H9 (cell line): ENCODE measurements at regions not wholly inside any gene's neighbourhood (a gene's known extent, or its start where the extent isn't known, plus 50 kb on each side); places are given as distances from the start of the nearest gene placed in this dataset.

ENCODE experiments used
- DNase-seq: peaks from one replicate; pipeline ENCODE4 v3.0.0-alpha.2; 2017
- H2AFZ ChIP-seq: one replicate; pipeline ENCODE4 v1.6.1; 2013; ENCODE audit warnings: mild to moderate bottlenecking, low read length, control low read depth, moderate library complexity
- H2AK5ac ChIP-seq: 2 replicates; pipeline ENCODE4 v1.6.1; 2013; ENCODE audit warnings: low read length, control low read depth, mixed read lengths; ENCODE audit not compliant: insufficient read length
- H2BK120ac ChIP-seq: one replicate; pipeline ENCODE4 v1.6.1; 2013; ENCODE audit warnings: low read depth, mild to moderate bottlenecking, low read length, control low read depth, inconsistent platforms; ENCODE audit not compliant: poor library complexity, severe bottlenecking
- H2BK12ac ChIP-seq: 2 replicates; pipeline ENCODE4 v1.6.1; 2013; ENCODE audit warnings: low read length, control low read depth, mixed read lengths, low read depth; ENCODE audit not compliant: insufficient read length
- H2BK15ac ChIP-seq: 2 replicates; pipeline ENCODE4 v1.6.1; 2013; ENCODE audit warnings: low read depth, low read length, control low read depth
- H2BK20ac ChIP-seq: one replicate; pipeline ENCODE4 v1.6.1; 2013; ENCODE audit warnings: low read depth, mild to moderate bottlenecking, low read length, control low read depth, inconsistent platforms; ENCODE audit not compliant: poor library complexity, severe bottlenecking
- H2BK5ac ChIP-seq: 2 replicates; pipeline ENCODE4 v1.6.1; 2013; ENCODE audit warnings: low read length, control low read depth, mixed read lengths; ENCODE audit not compliant: insufficient read length
- H3K14ac ChIP-seq: 2 replicates; pipeline ENCODE4 v1.6.1; 2013; ENCODE audit warnings: low read length, control low read depth; ENCODE audit not compliant: insufficient read depth
- H3K18ac ChIP-seq: 2 replicates; pipeline ENCODE4 v1.6.1; 2013; ENCODE audit warnings: low read depth, mild to moderate bottlenecking, mixed read lengths, low read length, control low read depth; ENCODE audit not compliant: insufficient read length
- H3K23ac ChIP-seq: 2 replicates; pipeline ENCODE4 v1.6.1; 2013; ENCODE audit warnings: low read length, control low read depth, mixed read lengths, low read depth; ENCODE audit not compliant: insufficient read length
- H3K23me2 ChIP-seq: 2 replicates; pipeline ENCODE4 v1.6.1; 2013; ENCODE audit warnings: low read depth, mild to moderate bottlenecking, mixed read lengths, low read length, control low read depth; ENCODE audit not compliant: insufficient read length, poor library complexity, severe bottlenecking
- H3K27ac ChIP-seq: 2 replicates; pipeline ENCODE4 v1.5.1; 2013; ENCODE audit warnings: low read length, control low read depth, mixed read lengths, low read depth; ENCODE audit not compliant: insufficient read length
- H3K27me3 ChIP-seq: 2 replicates; pipeline ENCODE4 v1.6.1; 2013; ENCODE audit warnings: low read length, control low read depth, inconsistent platforms; ENCODE audit not compliant: insufficient read depth
- H3K4ac ChIP-seq: 2 replicates; pipeline ENCODE4 v1.6.1; 2013; ENCODE audit warnings: low read depth, mild to moderate bottlenecking, control low read depth, inconsistent platforms, low read length, moderate library complexity
- H3K4me1 ChIP-seq: 2 replicates; pipeline ENCODE4 v1.6.1; 2013; ENCODE audit warnings: low read length, control low read depth, inconsistent platforms; ENCODE audit not compliant: insufficient read depth
- H3K4me2 ChIP-seq: 2 replicates; pipeline ENCODE4 v1.6.1; 2013; ENCODE audit warnings: low read length, control low read depth, mixed read lengths; ENCODE audit not compliant: insufficient read length, insufficient read depth
- H3K56ac ChIP-seq: 2 replicates; pipeline ENCODE4 v1.6.1; 2013; ENCODE audit warnings: low read depth, mild to moderate bottlenecking, mixed read lengths, low read length, control low read depth; ENCODE audit not compliant: insufficient read length
- H3K79me1 ChIP-seq: 2 replicates; pipeline ENCODE4 v1.6.1; 2013; ENCODE audit warnings: low read depth, mild to moderate bottlenecking, moderate library complexity, low read length, control low read depth, inconsistent platforms; ENCODE audit not compliant: insufficient read depth, poor library complexity, severe bottlenecking
- H3K79me2 ChIP-seq: 2 replicates; pipeline ENCODE4 v1.6.1; 2013; ENCODE audit warnings: low read length, control low read depth, inconsistent platforms; ENCODE audit not compliant: insufficient read depth
- H3K9ac ChIP-seq: 2 replicates; pipeline ENCODE4 v1.6.1; 2013; ENCODE audit warnings: low read length, control low read depth, mixed read lengths; ENCODE audit not compliant: insufficient read length; ENCODE audit errors: extremely low read depth
- H3K9me3 ChIP-seq: one replicate; pipeline ENCODE4 v1.6.1; 2013; ENCODE audit warnings: low read depth, low read length, inconsistent platforms; ENCODE audit not compliant: control insufficient read depth
- H3T11ph ChIP-seq: one replicate; pipeline ENCODE4 v1.6.1; 2013; ENCODE audit warnings: mild to moderate bottlenecking, low read length, control low read depth, inconsistent platforms
- H4K20me1 ChIP-seq: one replicate; pipeline ENCODE4 v1.6.1; 2013; ENCODE audit not compliant: control insufficient read depth, insufficient read length, insufficient read depth
- H4K5ac ChIP-seq: 2 replicates; pipeline ENCODE4 v1.6.1; 2013; ENCODE audit warnings: low read depth, mild to moderate bottlenecking, mixed read lengths, low read length, control low read depth; ENCODE audit not compliant: insufficient read length
- H4K8ac ChIP-seq: replicated peaks from 2 replicates; pipeline ENCODE4 v1.6.1; 2013; ENCODE audit warnings: low read length, control low read depth, mixed read lengths, low read depth; ENCODE audit not compliant: insufficient read length
- H4K91ac ChIP-seq: 2 replicates; pipeline ENCODE4 v1.6.1; 2013; ENCODE audit warnings: low read depth, mild to moderate bottlenecking, moderate library complexity, mixed read lengths, low read length, control low read depth; ENCODE audit not compliant: insufficient read length
- H3K27ac Mint-ChIP-seq, 3 experiments: 2 replicates in 2 of 3; 3 replicates in 1 of 3; pipeline ENCODE4 v1.8.0; 2020 to 2021; ENCODE audit warnings: mixed read lengths in 3 of 3, mild to moderate bottlenecking in 1 of 3, moderate library complexity in 1 of 3
- H3K27me3 Mint-ChIP-seq: 2 replicates; pipeline ENCODE4 v1.8.0; 2021; ENCODE audit warnings: low read depth, mild to moderate bottlenecking, moderate library complexity, mixed read lengths
- H3K36me3 Mint-ChIP-seq, 3 experiments: 2 replicates in 2 of 3; 3 replicates in 1 of 3; pipeline ENCODE4 v1.8.0; 2020 to 2021; ENCODE audit warnings: low read depth in 3 of 3, mixed read lengths in 3 of 3; ENCODE audit not compliant: insufficient read depth in 1 of 3
- H3K4me1 Mint-ChIP-seq, 2 experiments: 2 replicates each; pipeline ENCODE4 v1.8.0; 2020; ENCODE audit warnings: mixed read lengths in 2 of 2
- H3K4me3 Mint-ChIP-seq, 2 experiments: 2 replicates in 1 of 2; 3 replicates in 1 of 2; pipeline ENCODE4 v1.8.0; 2020 to 2021; ENCODE audit warnings: mild to moderate bottlenecking in 2 of 2, mixed read lengths in 2 of 2, moderate library complexity in 1 of 2
- H3K9me3 Mint-ChIP-seq, 2 experiments: 2 replicates in 1 of 2; 3 replicates in 1 of 2; pipeline ENCODE4 v1.8.0; 2020; ENCODE audit warnings: mild to moderate bottlenecking in 2 of 2, mixed read lengths in 2 of 2, moderate library complexity in 1 of 2
- CTCF ChIP-seq: fragments of 200-600 bp; sonication (generic); conservative IDR thresholded peaks from 3 replicates; pipeline ENCODE4 v1.8.0; 2021; ENCODE audit warnings: antibody characterized with exemption, mild to moderate bottlenecking
- whole genome bisulfite sequencing: extraction: QIAGEN DNeasy Blood & Tissue Kit; methylation state at CpG from one replicate; pipeline ENCODE4 v1.1.7; 2013; ENCODE audit warnings: missing lambda C conversion rate, low lambda C conversion rate, mixed read lengths; ENCODE audit not compliant: insufficient read length; ENCODE audit errors: extremely low coverage; 5-methylcytosine and 5-hydroxymethylcytosine counted together

DNA sequence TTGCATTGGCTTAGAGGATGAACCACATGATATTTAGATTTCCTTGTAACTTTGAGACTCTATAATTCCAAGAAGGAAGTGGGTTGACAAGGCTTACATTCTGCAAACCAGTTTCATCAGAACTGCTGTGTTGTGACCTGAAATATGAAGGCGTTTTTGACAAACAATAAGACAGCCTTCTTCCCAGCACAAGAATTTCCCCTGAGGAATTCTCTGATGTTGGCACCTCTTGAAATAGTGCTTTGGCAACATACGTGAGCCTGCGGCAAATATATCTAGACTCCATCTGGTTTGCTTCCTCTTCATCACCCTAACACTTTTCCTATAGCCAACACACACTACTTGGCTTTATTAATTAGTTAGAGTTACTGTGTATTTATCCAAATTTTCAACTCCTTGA, 585.5 kb upstream of the SOX9 start:
- Histone ChIP-seq H3K18ac (no peak overlapping the region), H3T11ph (no peak overlapping the region), H3K4me1 (no peaks in the 10 kb centered on the region), H3K4me2 (no peak overlapping the region), H3K14ac (no peak overlapping the region), H3K79me2 (no peaks in the 10 kb centered on the region), H3K9me3 (no peaks in the 10 kb centered on the region), H2BK5ac (no peak overlapping the region), H3K79me1 (no peaks in the 10 kb centered on the region), H2BK20ac (no peak overlapping the region), H4K5ac (no peak overlapping the region), H4K20me1 (no peaks in the 10 kb centered on the region), H2AFZ (no peak overlapping the region), H3K27me3 (no peaks in the 10 kb centered on the region), H3K23me2 (no peaks in the 10 kb centered on the region), H4K91ac (no peak overlapping the region), H3K27ac (no peak overlapping the region), H2BK12ac (no peak overlapping the region), H4K8ac (no peak overlapping the region), H3K4ac (no peak overlapping the region), H3K56ac (no peak overlapping the region), H2BK120ac (no peak overlapping the region), H3K9ac (no peak overlapping the region), H2AK5ac (no peak overlapping the region), H2BK15ac (no peak overlapping the region), H3K23ac (no peak overlapping the region)
- WGBS, result no CpG with 5 or more reads among the region's 3 CpGs
- peaks cover 0 to 3% (median 3%) of the 10 kb centered on the region in 3 experiments; a peak in 3 of 7 replicates for H3K36me3 Mint-ChIP-seq
- no peak for DNase-seq
- no peak for TF ChIP-seq CTCF
- no peaks in the 10 kb centered on the region for H3K27me3 Mint-ChIP-seq
- no peak overlapping the region for H3K4me3 Mint-ChIP-seq
- peaks cover 0 to 4% of the 10 kb centered on the region in 2 experiments; a peak in 1 of 5 replicates for H3K9me3 Mint-ChIP-seq
- no peak overlapping the region for H3K27ac Mint-ChIP-seq
- peaks cover 7 to 14% of the 10 kb centered on the region in 2 experiments for H3K4me1 Mint-ChIP-seq
